Smooth muscle cell (in vitro differentiated cells): ENCODE measurements at regions not wholly inside any gene's neighbourhood (a gene's known extent, or its start where the extent isn't known, plus 50 kb on each side); places are given as distances from the start of the nearest gene placed in this dataset.

Experiments used
- DNase-seq: peaks from one replicate; lab custom pipeline; 2025; ENCODE audit not compliant: unreplicated experiment; lab: John Stamatoyannopoulos, UW
- H2AFZ ChIP-seq: fragments of 200-600 bp; sonication (generic); 2 replicates; pipeline ENCODE4 v1.6.0; 2016; ENCODE audit warnings: antibody characterized with exemption, low read depth, mild to moderate bottlenecking
- H3F3A ChIP-seq: fragments of 200-600 bp; sonication (generic); 2 replicates; pipeline ENCODE4 v1.6.0; 2017; ENCODE audit warnings: antibody characterized with exemption, low read depth
- H3K27ac ChIP-seq: fragments of 200-600 bp; sonication (generic); 2 replicates; pipeline ENCODE4 v1.5.1; 2016; ENCODE audit warnings: low read depth, mild to moderate bottlenecking
- H3K27me3 ChIP-seq: fragments of 200-600 bp; sonication (generic); 2 replicates; pipeline ENCODE4 v1.6.1; 2016; ENCODE audit warnings: low read depth, mild to moderate bottlenecking
- H3K36me3 ChIP-seq: fragments of 200-600 bp; sonication (generic); 2 replicates; pipeline ENCODE4 v1.5.1; 2016; ENCODE audit warnings: low read depth
- H3K4me1 ChIP-seq: fragments of 200-600 bp; sonication (generic); 2 replicates; pipeline ENCODE4 v1.5.1; 2016; ENCODE audit warnings: low read depth
- H3K4me2 ChIP-seq: fragments of 200-600 bp; sonication (generic); 2 replicates; pipeline ENCODE4 v1.6.0; 2016; ENCODE audit warnings: mild to moderate bottlenecking
- H3K4me3 ChIP-seq: fragments of 200-600 bp; sonication (generic); 2 replicates; pipeline ENCODE4 v1.5.1; 2016; ENCODE audit warnings: mild to moderate bottlenecking
- H3K79me2 ChIP-seq: fragments of 200-600 bp; sonication (generic); 2 replicates; pipeline ENCODE4 v1.6.0; 2016; ENCODE audit warnings: low read depth, mild to moderate bottlenecking
- H3K9ac ChIP-seq: fragments of 200-600 bp; sonication (generic); 2 replicates; pipeline ENCODE4 v1.6.0; 2016; ENCODE audit warnings: low read depth
- H3K9me3 ChIP-seq: fragments of 200-600 bp; sonication (generic); replicated peaks from 2 replicates; pipeline ENCODE4 v1.5.1; 2016; ENCODE audit warnings: low read depth
- H4K20me1 ChIP-seq: fragments of 200-600 bp; sonication (generic); 2 replicates; pipeline ENCODE4 v1.6.0; 2016; ENCODE audit warnings: low read depth
- CTCF ChIP-seq: fragments of 200-600 bp; sonication (generic); IDR thresholded peaks from 2 replicates; pipeline ENCODE4 v1.5.1; 2017; ENCODE audit warnings: borderline replicate concordance, mild to moderate bottlenecking, antibody characterized with exemption; ENCODE audit not compliant: insufficient read depth, poor library complexity, severe bottlenecking
- WGBS: methylation state at CpG from one replicate; pipeline ENCODE4 v1.1.7; 2016; ENCODE audit warnings: low lambda C conversion rate; 5-methylcytosine and 5-hydroxymethylcytosine counted together

- H3K27me3 ChIP-seq, result no peaks in the 10 kb centered on the region
- no peaks in the 10 kb centered on the region for H3K36me3 ChIP-seq
- no peak overlapping the region for H3K9ac ChIP-seq
- no peak overlapping the region for H2AFZ ChIP-seq
- 92% methylated on average over 5 of the region's 5 CpGs for WGBS
- H3K4me2 ChIP-seq, result no peak overlapping the region
- no peaks in the 10 kb centered on the region for H4K20me1 ChIP-seq
- no peaks in the 10 kb centered on the region for H3K9me3 ChIP-seq
- H3K4me1 ChIP-seq, result no peaks in the 10 kb centered on the region
- H3K4me3 ChIP-seq, result no peak overlapping the region
- H3K79me2 ChIP-seq, result no peaks in the 10 kb centered on the region
- no peak overlapping the region for H3K27ac ChIP-seq
- TF ChIP-seq CTCF, result no peak
- no peak for DNase-seq
- no peaks in the 10 kb centered on the region for H3F3A ChIP-seq
These were observed 818.4 kb upstream of the ATXN7L3B start for GRCh38 chr12:73719223-73719622.

GRCh38 chr12:73726881-73727280 is 810.8 kb upstream of the ATXN7L3B start:
- Histone ChIP-seq H4K20me1 (no peaks in the 10 kb centered on the region), H3F3A (no peaks in the 10 kb centered on the region), H3K36me3 (no peaks in the 10 kb centered on the region), H3K4me3 (no peak overlapping the region), H3K27me3 (no peaks in the 10 kb centered on the region), H3K79me2 (no peaks in the 10 kb centered on the region), H3K27ac (no peak overlapping the region), H2AFZ (peak overlapping the region; percentile 45), H3K9ac (no peak overlapping the region), H3K4me2 (no peak overlapping the region), H3K4me1 (peaks cover 5% of the 10 kb centered on the region), H3K9me3 (no peaks in the 10 kb centered on the region)
- 72% methylated on average over 6 of the region's 6 CpGs for WGBS
- TF ChIP-seq CTCF, result no peak
- no peak for DNase-seq

- no peaks in the 10 kb centered on the region for H3F3A ChIP-seq
- no peaks in the 10 kb centered on the region for H3K27me3 ChIP-seq
- no peaks in the 10 kb centered on the region for H4K20me1 ChIP-seq
- H3K27ac ChIP-seq, result no peak overlapping the region
- no peaks in the 10 kb centered on the region for H3K79me2 ChIP-seq
- no peak overlapping the region for H3K4me3 ChIP-seq
- H3K36me3 ChIP-seq, result no peaks in the 10 kb centered on the region
- no peaks in the 10 kb centered on the region for H3K9me3 ChIP-seq
- no peak overlapping the region for H3K9ac ChIP-seq
- no peak overlapping the region for H3K4me2 ChIP-seq
- peaks cover 3% of the 10 kb centered on the region for H3K4me1 ChIP-seq
- no peak for DNase-seq
- 32% methylated on average over 1 of the region's 1 CpG for WGBS
- H2AFZ ChIP-seq, result no peak overlapping the region
- TF ChIP-seq CTCF, result no peak
These were observed 806.0 kb upstream of the ATXN7L3B start for GRCh38 chr12:73731658-73732057.

GRCh38 chr12:73769337-73769736 is 768.3 kb upstream of the ATXN7L3B start:
- WGBS, result 77% methylated on average over 6 of the region's 6 CpGs
- no peak overlapping the region for H3K4me2 ChIP-seq
- H3K36me3 ChIP-seq, result no peaks in the 10 kb centered on the region
- no peaks in the 10 kb centered on the region for H3K4me1 ChIP-seq
- no peaks in the 10 kb centered on the region for H3F3A ChIP-seq
- H3K27ac ChIP-seq, result no peak overlapping the region
- no peak for TF ChIP-seq CTCF
- no peak overlapping the region for H3K9ac ChIP-seq
- no peaks in the 10 kb centered on the region for H3K79me2 ChIP-seq
- H4K20me1 ChIP-seq, result no peaks in the 10 kb centered on the region
- H3K27me3 ChIP-seq, result no peaks in the 10 kb centered on the region
- H2AFZ ChIP-seq, result no peak overlapping the region
- no peak for DNase-seq
- H3K9me3 ChIP-seq, result peaks cover 6% of the 10 kb centered on the region
- no peak overlapping the region for H3K4me3 ChIP-seq
